ENCODE measurements at regions not wholly inside any gene's neighbourhood (a gene's known extent, or its start where the extent isn't known, plus 50 kb on each side); places are given as distances from the start of the nearest gene placed in this dataset.

DNA sequence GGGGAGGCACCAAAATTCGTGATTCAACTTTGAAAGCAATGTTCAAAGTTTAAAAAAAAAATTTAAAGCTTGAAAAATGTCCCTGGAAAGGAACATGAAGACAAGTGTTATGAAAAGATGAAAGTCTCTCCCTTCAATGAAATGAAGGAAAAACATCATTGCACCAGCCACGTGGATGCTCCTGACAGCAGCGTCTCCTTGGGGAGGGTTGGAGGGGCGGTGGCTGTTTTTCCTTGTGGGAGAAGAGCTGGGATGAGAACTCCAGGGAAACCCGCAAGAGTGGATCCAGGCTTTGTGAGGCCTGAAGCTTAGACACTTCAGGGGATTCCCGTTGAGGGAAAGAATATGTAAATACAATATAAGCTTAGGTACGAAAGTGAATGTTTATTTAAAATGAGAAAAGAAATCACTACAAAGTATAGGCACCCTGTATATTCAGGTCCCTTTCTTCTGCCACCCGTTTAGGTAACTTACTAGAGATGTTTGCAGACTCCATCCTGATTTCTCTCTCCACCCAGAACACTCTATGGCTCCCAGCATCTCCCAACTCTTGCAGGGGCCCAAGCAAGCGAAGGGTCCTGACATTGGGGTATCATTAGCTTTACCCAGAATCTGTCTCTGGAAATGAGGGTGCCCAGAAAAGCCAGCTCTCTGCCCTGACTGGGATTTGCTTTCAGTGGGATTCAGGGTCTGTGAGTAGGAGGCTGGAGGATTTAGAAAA, 63.1 kb upstream of the BAIAP2L1 start:
- no peak for DNase-seq

GRCh38 chr7:98462911-98463633, 62.2 kb upstream of the BAIAP2L1 start:
- no peak for DNase-seq

- DNase-seq = no peak
Observed at GRCh38 chr7:98460902-98461301, 60.0 kb upstream of the BAIAP2L1 start.

- no peak for DNase-seq
Observed at GRCh38 chr7:98459529-98459928, 58.6 kb upstream of the BAIAP2L1 start.

DNA sequence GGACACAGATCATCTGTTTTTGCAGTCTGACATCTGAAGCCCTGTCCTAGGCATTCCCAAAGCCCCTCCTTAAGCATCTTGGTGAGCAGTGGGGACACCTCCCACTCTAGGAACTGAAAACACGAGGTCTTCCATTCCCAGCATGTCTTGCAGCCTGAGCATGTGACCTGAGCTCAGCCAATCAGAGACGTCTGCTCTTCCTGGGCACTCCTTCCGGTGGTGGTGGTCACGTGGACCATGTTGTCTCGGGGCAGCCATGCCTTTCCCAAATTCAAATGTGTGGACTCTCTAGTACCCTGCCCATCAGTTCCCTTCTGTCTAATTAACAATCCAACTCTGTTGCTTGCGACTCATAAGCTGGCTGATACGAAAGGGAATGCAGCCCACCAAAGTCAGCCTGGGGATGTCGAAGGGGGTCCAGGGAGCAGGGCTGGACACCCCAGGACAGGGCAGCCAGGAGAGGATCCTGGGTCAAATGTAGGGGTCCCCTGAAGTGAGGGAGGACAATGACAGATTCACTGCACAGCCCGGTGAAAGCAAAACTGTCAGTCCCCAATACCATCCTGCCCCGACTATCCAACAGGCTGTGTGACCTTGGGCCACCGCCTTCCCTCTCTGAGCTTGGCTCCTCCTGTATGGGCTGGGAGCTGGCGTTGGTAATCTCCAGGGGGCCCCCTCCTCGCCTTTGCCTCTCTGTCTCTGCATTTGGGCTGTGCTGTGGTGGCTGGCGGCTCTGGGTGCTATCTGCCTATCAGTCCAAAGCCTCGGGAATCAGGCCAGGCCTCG, 57.4 kb upstream of the BAIAP2L1 start:
- no peak for DNase-seq

DNA sequence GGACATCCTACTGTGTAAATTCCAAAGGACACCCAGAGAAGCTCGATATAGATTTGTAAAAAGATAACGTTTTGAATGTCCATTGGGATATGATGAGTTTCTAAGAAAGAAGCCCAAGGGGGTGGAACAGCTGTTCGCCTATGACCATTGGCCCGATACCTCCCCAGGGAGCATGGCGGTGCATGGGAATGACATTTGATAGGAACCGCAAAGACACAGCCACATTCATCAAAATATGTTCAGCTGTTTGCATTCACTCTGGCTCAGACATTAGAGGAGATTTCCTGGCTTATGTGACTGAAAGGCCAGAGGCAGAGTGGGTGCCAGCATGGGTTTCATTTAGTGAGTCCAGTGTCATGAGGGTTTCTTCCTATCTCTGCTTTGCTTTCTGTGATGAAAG, 56.0 kb upstream of the BAIAP2L1 start:
- DNase-seq = no peak

- DNase-seq = no peak
Observed at GRCh38 chr7:98452791-98453190, 51.9 kb upstream of the BAIAP2L1 start.

All from NCI-H1092 (cell line).